ENCODE measurements at regions not wholly inside any gene's neighbourhood (a gene's known extent, or its start where the extent isn't known, plus 50 kb on each side); places are given as distances from the start of the nearest gene placed in this dataset.

- Mint-ChIP-seq H3K4me1 (no peaks in the 10 kb centered on the region), H3K9me3 (no peaks in the 10 kb centered on the region), H3K4me3 (no peak overlapping the region), H3K36me3 (no peaks in the 10 kb centered on the region), H3K27ac (no peak overlapping the region), H3K27me3 (ENCODE audit: insufficient read depth, low read depth) (peaks cover 5% of the 10 kb centered on the region)
- no peaks in the 10 kb centered on the region for H4K20me1 ChIP-seq (ENCODE audit: low read depth)
- TF ChIP-seq, protein P1, sequence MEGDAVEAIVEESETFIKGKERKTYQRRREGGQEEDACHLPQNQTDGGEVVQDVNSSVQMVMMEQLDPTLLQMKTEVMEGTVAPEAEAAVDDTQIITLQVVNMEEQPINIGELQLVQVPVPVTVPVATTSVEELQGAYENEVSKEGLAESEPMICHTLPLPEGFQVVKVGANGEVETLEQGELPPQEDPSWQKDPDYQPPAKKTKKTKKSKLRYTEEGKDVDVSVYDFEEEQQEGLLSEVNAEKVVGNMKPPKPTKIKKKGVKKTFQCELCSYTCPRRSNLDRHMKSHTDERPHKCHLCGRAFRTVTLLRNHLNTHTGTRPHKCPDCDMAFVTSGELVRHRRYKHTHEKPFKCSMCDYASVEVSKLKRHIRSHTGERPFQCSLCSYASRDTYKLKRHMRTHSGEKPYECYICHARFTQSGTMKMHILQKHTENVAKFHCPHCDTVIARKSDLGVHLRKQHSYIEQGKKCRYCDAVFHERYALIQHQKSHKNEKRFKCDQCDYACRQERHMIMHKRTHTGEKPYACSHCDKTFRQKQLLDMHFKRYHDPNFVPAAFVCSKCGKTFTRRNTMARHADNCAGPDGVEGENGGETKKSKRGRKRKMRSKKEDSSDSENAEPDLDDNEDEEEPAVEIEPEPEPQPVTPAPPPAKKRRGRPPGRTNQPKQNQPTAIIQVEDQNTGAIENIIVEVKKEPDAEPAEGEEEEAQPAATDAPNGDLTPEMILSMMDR (IDR thresholded peaks at IDR 0.05): no peak
- TF ChIP-seq EZH2 (IDR thresholded peaks at IDR 0.05): no peak
- TF ChIP-seq EZH2phosphoT487 (IDR thresholded peaks at IDR 0.05): no peak
- H3K36me3 ChIP-seq: no peaks in the 10 kb centered on the region
- no peaks in the 10 kb centered on the region for H3K79me2 ChIP-seq (ENCODE audit: low read depth)
- no peak overlapping the region for H3K27ac ChIP-seq
- no peak overlapping the region for H3K4me3 ChIP-seq
- H3F3A ChIP-seq (ENCODE audit: low read depth): no peaks in the 10 kb centered on the region
- H3K27me3 ChIP-seq: no peaks in the 10 kb centered on the region
- H3K4me2 ChIP-seq: no peak overlapping the region
- H3K9ac ChIP-seq: no peak overlapping the region
- H3K9me3 ChIP-seq (ENCODE audit: low read depth): peaks cover 18% of the 10 kb centered on the region
- H2AFZ ChIP-seq (replicated peaks): no peak overlapping the region
- DNase-seq (ENCODE audit: low spot score): no peak
- H3K4me1 ChIP-seq: no peaks in the 10 kb centered on the region
Measured at GRCh38 chr15:55044162-55044561, 152.6 kb downstream of the RSL24D1 start.

DNA sequence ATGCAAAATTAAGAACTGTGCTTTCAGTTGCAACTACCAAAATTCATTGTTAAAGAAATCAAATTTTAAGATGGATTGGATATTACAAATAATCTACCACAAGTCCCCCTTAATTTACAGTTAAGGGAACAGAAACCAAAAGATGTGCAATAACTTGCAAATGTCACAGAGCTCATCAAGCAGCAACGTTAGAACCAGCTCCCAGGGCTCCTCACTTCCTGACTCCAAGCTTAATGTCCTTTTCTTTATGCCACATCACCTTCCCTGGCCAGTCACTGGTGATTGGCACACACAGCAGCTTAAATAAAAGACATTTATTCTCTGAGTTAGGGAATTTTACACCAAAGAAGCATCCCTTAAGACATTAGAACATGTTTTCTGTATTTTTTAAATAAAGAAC is 159.7 kb downstream of the RSL24D1 start:
- Histone ChIP-seq H3K27ac (no peak overlapping the region), H3K4me2 (no peak overlapping the region), H2AFZ (replicated peaks) (no peak overlapping the region), H3K79me2 (ENCODE audit: low read depth) (no peaks in the 10 kb centered on the region), H3K27me3 (no peaks in the 10 kb centered on the region), H3K4me1 (no peaks in the 10 kb centered on the region), H3K9ac (no peak overlapping the region), H4K20me1 (ENCODE audit: low read depth) (no peaks in the 10 kb centered on the region), H3F3A (ENCODE audit: low read depth) (no peaks in the 10 kb centered on the region), H3K36me3 (no peaks in the 10 kb centered on the region), H3K9me3 (ENCODE audit: low read depth) (peaks cover 18% of the 10 kb centered on the region), H3K4me3 (no peak overlapping the region)
- no peak for TF ChIP-seq EZH2phosphoT487 (IDR thresholded peaks at IDR 0.05)
- TF ChIP-seq EZH2 (IDR thresholded peaks at IDR 0.05): no peak
- TF ChIP-seq, protein P1 (IDR thresholded peaks at IDR 0.05): no peak
- Mint-ChIP-seq H3K36me3 (no peaks in the 10 kb centered on the region), H3K9me3 (no peaks in the 10 kb centered on the region), H3K4me3 (no peak overlapping the region), H3K4me1 (no peaks in the 10 kb centered on the region), H3K27me3 (ENCODE audit: insufficient read depth, low read depth) (peaks cover 5% of the 10 kb centered on the region), H3K27ac (no peak overlapping the region)
- no peak for DNase-seq (ENCODE audit: low spot score)

- no peaks in the 10 kb centered on the region for H3K4me1 ChIP-seq
- H3F3A ChIP-seq (ENCODE audit: low read depth): no peaks in the 10 kb centered on the region
- Mint-ChIP-seq H3K4me3 (no peak overlapping the region), H3K27ac (no peak overlapping the region), H3K36me3 (no peaks in the 10 kb centered on the region), H3K9me3 (no peaks in the 10 kb centered on the region), H3K27me3 (ENCODE audit: insufficient read depth, low read depth) (peaks cover 5% of the 10 kb centered on the region), H3K4me1 (no peaks in the 10 kb centered on the region)
- H3K9ac ChIP-seq: no peak overlapping the region
- H3K27ac ChIP-seq: no peak overlapping the region
- no peak overlapping the region for H3K4me3 ChIP-seq
- peaks cover 18% of the 10 kb centered on the region for H3K9me3 ChIP-seq (ENCODE audit: low read depth)
- no peaks in the 10 kb centered on the region for H3K79me2 ChIP-seq (ENCODE audit: low read depth)
- TF ChIP-seq, protein P1 (IDR thresholded peaks at IDR 0.05): no peak
- TF ChIP-seq EZH2phosphoT487 (IDR thresholded peaks at IDR 0.05): no peak
- TF ChIP-seq EZH2 (IDR thresholded peaks at IDR 0.05): no peak
- H3K4me2 ChIP-seq: no peak overlapping the region
- no peaks in the 10 kb centered on the region for H4K20me1 ChIP-seq (ENCODE audit: low read depth)
- H3K36me3 ChIP-seq: no peaks in the 10 kb centered on the region
- no peak for DNase-seq (ENCODE audit: low spot score)
- no peaks in the 10 kb centered on the region for H3K27me3 ChIP-seq
- no peak overlapping the region for H2AFZ ChIP-seq (replicated peaks)
Measured at GRCh38 chr15:55035749-55036148, 161.0 kb downstream of the RSL24D1 start.
